ENCODE measurements at regions not wholly inside any gene's neighbourhood (a gene's known extent, or its start where the extent isn't known, plus 50 kb on each side); places are given as distances from the start of the nearest gene placed in this dataset.

DNA sequence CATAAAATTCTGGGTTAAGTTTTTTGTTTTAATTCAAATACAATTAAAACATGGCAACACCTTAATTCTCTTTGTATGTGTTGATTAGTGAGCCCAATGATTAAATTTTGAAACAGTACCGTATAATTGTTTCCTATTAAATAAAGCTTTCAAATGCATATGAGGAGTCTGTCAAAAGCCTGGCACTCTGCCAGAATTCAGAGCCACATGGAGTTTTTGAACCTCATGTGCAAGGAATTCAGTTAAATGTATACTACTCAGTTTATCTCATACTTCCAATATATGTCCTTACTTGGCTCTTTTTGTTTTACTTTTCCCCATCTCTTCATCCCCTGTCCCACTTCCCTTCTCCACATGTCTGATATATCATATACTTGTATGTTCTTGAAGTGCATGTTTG lies 165.6 kb upstream of the FAM3C start:
- no peak for TF ChIP-seq POLR2A (IDR thresholded peaks at IDR 0.05)
- no peak for TF ChIP-seq CTCF (IDR thresholded peaks at IDR 0.05)
- no peak for TF ChIP-seq POLR2AphosphoS5 (IDR thresholded peaks at IDR 0.05)
- no peak for TF ChIP-seq EP300 (IDR thresholded peaks at IDR 0.05)

Data from stomach (tissue), 4 donors.